Mesendoderm (in vitro differentiated cells): ENCODE measurements at regions not wholly inside any gene's neighbourhood (a gene's known extent, or its start where the extent isn't known, plus 50 kb on each side); places are given as distances from the start of the nearest gene placed in this dataset.
"Not testable (repeated sequence)": the region's sequence is repeated elsewhere in the genome, so short reads cannot be mapped to it uniquely, and the experiment has no call there.

Source experiments
- DNase-seq: peaks from one replicate; pipeline ENCODE4 v3.0.0; 2013
- H2AK5ac ChIP-seq: 2 replicates; pipeline ENCODE4 v1.6.1; 2013; ENCODE audit warnings: low read length, inconsistent platforms
- H2BK120ac ChIP-seq: 2 replicates; pipeline ENCODE4 v1.6.1; 2013; ENCODE audit warnings: low read depth, mild to moderate bottlenecking, low read length, moderate library complexity, mixed read lengths
- H2BK15ac ChIP-seq: replicated peaks from 2 replicates; pipeline ENCODE4 v1.6.1; 2013; ENCODE audit warnings: low read depth, mild to moderate bottlenecking, moderate library complexity
- H2BK5ac ChIP-seq: 2 replicates; pipeline ENCODE4 v1.6.1; 2013; ENCODE audit warnings: low read length, inconsistent platforms
- H3K18ac ChIP-seq: 2 replicates; pipeline ENCODE4 v1.6.1; 2013; ENCODE audit warnings: mild to moderate bottlenecking, low read length, mixed read lengths
- H3K23ac ChIP-seq: one replicate; pipeline ENCODE4 v1.6.1; 2013; ENCODE audit warnings: low read length
- H3K27ac ChIP-seq: 2 replicates; pipeline ENCODE4 v1.5.1; 2013; ENCODE audit warnings: low read depth, mild to moderate bottlenecking, inconsistent platforms, low read length, moderate library complexity
- H3K27me3 ChIP-seq: 2 replicates; pipeline ENCODE4 v1.6.1; 2013; ENCODE audit warnings: low read length, control low read depth, mild to moderate bottlenecking, inconsistent platforms; ENCODE audit not compliant: insufficient read depth, poor library complexity
- H3K36me3 ChIP-seq: 2 replicates; pipeline ENCODE4 v1.6.1; 2013; ENCODE audit warnings: low read length, inconsistent platforms; ENCODE audit not compliant: control insufficient read depth, insufficient read depth
- H3K4ac ChIP-seq: one replicate; pipeline ENCODE4 v1.6.1; 2013; ENCODE audit warnings: low read depth, mild to moderate bottlenecking, low read length, moderate library complexity
- H3K4me1 ChIP-seq: 2 replicates; pipeline ENCODE4 v1.6.1; 2013; ENCODE audit warnings: low read depth, low read length, inconsistent platforms; ENCODE audit not compliant: control insufficient read depth
- H3K4me2 ChIP-seq: 2 replicates; pipeline ENCODE4 v1.6.1; 2013; ENCODE audit warnings: low read length
- H3K4me3 ChIP-seq: 2 replicates; pipeline ENCODE4 v1.5.1; 2013; ENCODE audit warnings: mild to moderate bottlenecking, low read length
- H3K56ac ChIP-seq: one replicate; pipeline ENCODE4 v1.6.1; 2013; ENCODE audit warnings: low read length
- H3K79me1 ChIP-seq: 2 replicates; pipeline ENCODE4 v1.6.1; 2013; ENCODE audit warnings: low read length, inconsistent platforms
- H3K79me2 ChIP-seq: 2 replicates; pipeline ENCODE4 v1.6.1; 2013; ENCODE audit warnings: mild to moderate bottlenecking, low read length; ENCODE audit not compliant: control insufficient read depth, insufficient read depth
- H3K9ac ChIP-seq: 2 replicates; pipeline ENCODE4 v1.6.1; 2013; ENCODE audit warnings: low read length, inconsistent platforms
- H4K5ac ChIP-seq: one replicate; pipeline ENCODE4 v1.6.1; 2013; ENCODE audit warnings: low read length
- H4K8ac ChIP-seq: one replicate; pipeline ENCODE4 v1.6.1; 2013; ENCODE audit warnings: low read depth, mild to moderate bottlenecking, control low read depth, low read length, moderate library complexity
- WGBS: extraction: QIAGEN DNeasy Blood & Tissue Kit; methylation state at CpG from one replicate; pipeline ENCODE4 v1.1.7; 2013; ENCODE audit warnings: low lambda C conversion rate, missing lambda C conversion rate; ENCODE audit not compliant: insufficient coverage; ENCODE audit errors: extremely low coverage; 5-methylcytosine and 5-hydroxymethylcytosine counted together

- no CpG with 5 or more reads among the region's 7 CpGs for WGBS
- no peak for DNase-seq
- H2BK15ac ChIP-seq, result no peak overlapping the region
Observed at GRCh38 chr20:54985091-54985490, 509.7 kb downstream of the DOK5 start.

GRCh38 chr20:54984104-54984448, 508.7 kb downstream of the DOK5 start:
- no peak overlapping the region for H3K4ac ChIP-seq
- no peak overlapping the region for H2AK5ac ChIP-seq
- H2BK5ac ChIP-seq, result no peak overlapping the region
- H3K4me2 ChIP-seq, result no peak overlapping the region
- no peak for DNase-seq
- H3K18ac ChIP-seq, result no peak overlapping the region
- H3K23ac ChIP-seq, result no peak overlapping the region
- no peak overlapping the region for H3K27ac ChIP-seq
- H4K8ac ChIP-seq, result no peak overlapping the region
- no peak overlapping the region for H2BK15ac ChIP-seq
- no peaks in the 10 kb centered on the region for H3K36me3 ChIP-seq
- no peak overlapping the region for H2BK120ac ChIP-seq
- H3K9ac ChIP-seq, result no peak overlapping the region
- no peak overlapping the region for H4K5ac ChIP-seq
- H3K79me1 ChIP-seq, result no peaks in the 10 kb centered on the region
- no peaks in the 10 kb centered on the region for H3K4me1 ChIP-seq
- no peak overlapping the region for H3K56ac ChIP-seq
- no peaks in the 10 kb centered on the region for H3K79me2 ChIP-seq
- WGBS, result no CpG with 5 or more reads among the region's 1 CpG
- H3K4me3 ChIP-seq, result no peak overlapping the region
- no peaks in the 10 kb centered on the region for H3K27me3 ChIP-seq

More at GRCh38 chr20:54985091-54985490, 509.7 kb downstream of the DOK5 start:
- H3K9ac ChIP-seq, result no peak overlapping the region
- H2BK5ac ChIP-seq, result no peak overlapping the region
- H3K4me1 ChIP-seq, result no peaks in the 10 kb centered on the region
- H2AK5ac ChIP-seq, result no peak overlapping the region
- no peak overlapping the region for H3K4me3 ChIP-seq
- no peak overlapping the region for H4K5ac ChIP-seq
- no peaks in the 10 kb centered on the region for H3K79me1 ChIP-seq
- no peak overlapping the region for H3K4me2 ChIP-seq
- no peak overlapping the region for H3K56ac ChIP-seq
- no peak overlapping the region for H3K27ac ChIP-seq
- H3K79me2 ChIP-seq, result no peaks in the 10 kb centered on the region
- no peak overlapping the region for H4K8ac ChIP-seq
- no peak overlapping the region for H2BK120ac ChIP-seq
- H3K23ac ChIP-seq, result no peak overlapping the region
- no peak overlapping the region for H3K4ac ChIP-seq
- H3K18ac ChIP-seq, result no peak overlapping the region
- H3K36me3 ChIP-seq, result no peaks in the 10 kb centered on the region
- no peaks in the 10 kb centered on the region for H3K27me3 ChIP-seq

GRCh38 chr20:54983394-54984103, 508.2 kb downstream of the DOK5 start:
- not testable (repeated sequence) for H3K9ac ChIP-seq
- no CpG with 5 or more reads among the region's 11 CpGs for WGBS

GRCh38 chr20:54981175-54981574, 505.8 kb downstream of the DOK5 start:
- Histone ChIP-seq H3K4me2 (no peak overlapping the region), H2BK15ac (no peak overlapping the region), H3K23ac (no peak overlapping the region), H4K5ac (no peak overlapping the region), H3K4ac (no peak overlapping the region), H2BK120ac (no peak overlapping the region), H3K36me3 (no peaks in the 10 kb centered on the region), H3K79me1 (no peaks in the 10 kb centered on the region), H3K56ac (no peak overlapping the region), H3K4me1 (no peaks in the 10 kb centered on the region), H3K4me3 (no peak overlapping the region), H3K27me3 (no peaks in the 10 kb centered on the region), H2BK5ac (no peak overlapping the region), H3K27ac (no peak overlapping the region), H4K8ac (no peak overlapping the region), H2AK5ac (no peak overlapping the region), H3K79me2 (no peaks in the 10 kb centered on the region), H3K9ac (no peak overlapping the region), H3K18ac (no peak overlapping the region)
- DNase-seq, result no peak
- WGBS, result no CpG with 5 or more reads among the region's 5 CpGs

More at GRCh38 chr20:54983394-54984103, 508.2 kb downstream of the DOK5 start:
- H4K8ac ChIP-seq, H3K4me2 ChIP-seq, H3K27me3 ChIP-seq, H3K79me2 ChIP-seq, H3K4ac ChIP-seq, H3K27ac ChIP-seq, H3K79me1 ChIP-seq, H3K4me1 ChIP-seq, H2BK15ac ChIP-seq, H4K5ac ChIP-seq, H3K36me3 ChIP-seq, H3K23ac ChIP-seq, H3K18ac ChIP-seq, H2BK120ac ChIP-seq, H2AK5ac ChIP-seq, H3K4me3 ChIP-seq, H3K56ac ChIP-seq, H2BK5ac ChIP-seq: not testable (repeated sequence)
- DNase-seq, result peak; percentile 11

GRCh38 chr20:54980103-54980960, 504.9 kb downstream of the DOK5 start:
- Histone ChIP-seq H4K5ac (no peak overlapping the region), H3K56ac (no peak overlapping the region), H3K4me3 (no peak overlapping the region), H3K27me3 (no peaks in the 10 kb centered on the region), H3K4me1 (no peaks in the 10 kb centered on the region), H3K9ac (no peak overlapping the region), H2BK5ac (no peak overlapping the region), H4K8ac (no peak overlapping the region), H3K27ac (no peak overlapping the region), H3K23ac (no peak overlapping the region), H2BK15ac (no peak overlapping the region), H3K36me3 (no peaks in the 10 kb centered on the region), H3K79me1 (no peaks in the 10 kb centered on the region), H3K18ac (no peak overlapping the region), H3K4me2 (no peak overlapping the region), H2BK120ac (no peak overlapping the region), H3K79me2 (no peaks in the 10 kb centered on the region), H3K4ac (no peak overlapping the region), H2AK5ac (no peak overlapping the region)
- no CpG with 5 or more reads among the region's 2 CpGs for WGBS
- peak; percentile 60 for DNase-seq
